ELF-1 (cell line): ENCODE measurements at regions not wholly inside any gene's neighbourhood (a gene's known extent, or its start where the extent isn't known, plus 50 kb on each side); places are given as distances from the start of the nearest gene placed in this dataset.

Source experiments
- DNase-seq: peaks from one replicate; pipeline ENCODE4 v3.0.0-alpha.2; 2016; ENCODE audit warnings: low read depth, low spot score

- DNase-seq: no peak
Measured at GRCh38 chr22:48558606-48559402, 1268.9 kb downstream of the BRD1 start.

GRCh38 chr22:48558016-48558415 lies 1269.7 kb downstream of the BRD1 start:
- DNase-seq: no peak

DNA sequence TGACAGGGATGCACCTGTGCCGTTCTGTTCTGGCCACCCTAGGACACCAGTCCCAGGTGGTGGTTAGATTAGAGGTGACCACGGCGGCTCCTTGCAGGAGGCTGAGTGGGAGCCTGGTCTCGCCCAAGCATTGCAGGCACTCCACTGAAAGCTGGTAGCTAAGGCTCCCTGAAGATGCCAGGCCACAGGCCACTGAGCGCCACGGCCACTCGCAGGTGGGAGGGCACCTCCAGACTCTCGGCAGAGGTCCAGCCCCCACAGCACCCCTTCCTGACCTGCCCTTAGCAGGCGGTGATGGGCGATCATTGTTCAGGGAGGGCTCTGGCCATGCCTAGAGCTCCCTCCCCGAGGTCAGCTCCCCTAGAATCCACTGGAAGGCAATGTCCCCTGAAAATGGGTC lies 1270.2 kb downstream of the BRD1 start:
- no peak for DNase-seq

DNA sequence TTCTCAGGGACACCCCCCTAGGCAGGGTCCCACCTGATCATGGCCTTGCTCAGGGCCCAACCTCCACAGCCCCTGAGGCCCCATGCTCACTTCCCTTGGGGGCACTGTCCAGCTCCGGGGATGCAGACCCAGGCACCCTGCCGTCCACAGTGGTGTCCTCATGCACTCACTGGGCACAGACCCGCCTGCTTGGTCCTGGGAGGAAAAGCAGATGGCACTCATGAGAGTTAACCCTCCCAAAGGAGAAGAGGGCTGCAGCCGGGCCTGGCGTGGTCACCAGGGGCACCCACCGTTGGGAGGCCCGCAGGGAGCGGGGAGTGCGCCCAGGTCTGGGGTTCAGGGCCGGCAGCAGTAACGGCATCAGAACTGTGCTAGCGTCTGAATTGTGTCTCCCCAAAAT lies 1270.9 kb downstream of the BRD1 start:
- no peak for DNase-seq

DNA sequence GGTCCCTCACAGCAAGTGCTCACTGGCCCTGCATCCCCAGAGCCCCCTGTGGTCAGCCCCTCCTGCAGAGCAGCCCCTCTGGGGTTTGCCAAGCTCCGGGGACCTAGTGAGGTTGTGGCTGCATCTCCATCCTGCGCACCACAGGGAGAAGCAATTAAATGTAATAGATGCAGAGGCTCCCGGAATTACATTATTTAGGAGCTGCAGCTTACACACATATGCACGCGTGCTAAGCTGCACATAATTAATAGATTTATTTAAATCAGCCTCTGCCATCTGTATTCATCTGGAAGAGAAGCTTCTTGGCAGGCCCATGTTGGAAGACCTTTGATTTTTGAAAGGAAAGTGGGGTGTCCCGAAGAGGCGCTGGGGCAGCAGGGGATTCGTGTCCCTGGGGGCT lies 1271.5 kb downstream of the BRD1 start:
- DNase-seq: no peak

DNA sequence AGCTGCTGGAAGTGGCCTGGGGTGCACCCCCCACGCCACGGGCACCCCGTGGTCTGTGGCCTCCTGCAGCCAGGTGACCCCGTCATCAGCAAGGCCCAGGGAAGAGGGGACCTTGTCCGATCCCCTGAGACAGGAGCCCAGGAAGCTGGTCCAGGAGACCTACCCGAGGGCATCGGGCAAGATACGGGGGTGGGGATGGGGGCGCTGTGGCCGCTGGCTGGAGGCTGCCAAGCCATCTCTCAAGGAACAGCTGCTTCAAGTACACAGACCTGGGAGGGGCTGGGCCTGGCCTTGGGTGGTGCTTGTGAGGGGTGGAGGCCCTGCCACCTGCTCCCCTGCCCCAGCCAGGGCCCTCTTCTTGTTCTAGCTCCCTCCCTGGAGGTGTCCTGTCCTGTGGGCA lies 1272.1 kb downstream of the BRD1 start:
- no peak for DNase-seq

DNA sequence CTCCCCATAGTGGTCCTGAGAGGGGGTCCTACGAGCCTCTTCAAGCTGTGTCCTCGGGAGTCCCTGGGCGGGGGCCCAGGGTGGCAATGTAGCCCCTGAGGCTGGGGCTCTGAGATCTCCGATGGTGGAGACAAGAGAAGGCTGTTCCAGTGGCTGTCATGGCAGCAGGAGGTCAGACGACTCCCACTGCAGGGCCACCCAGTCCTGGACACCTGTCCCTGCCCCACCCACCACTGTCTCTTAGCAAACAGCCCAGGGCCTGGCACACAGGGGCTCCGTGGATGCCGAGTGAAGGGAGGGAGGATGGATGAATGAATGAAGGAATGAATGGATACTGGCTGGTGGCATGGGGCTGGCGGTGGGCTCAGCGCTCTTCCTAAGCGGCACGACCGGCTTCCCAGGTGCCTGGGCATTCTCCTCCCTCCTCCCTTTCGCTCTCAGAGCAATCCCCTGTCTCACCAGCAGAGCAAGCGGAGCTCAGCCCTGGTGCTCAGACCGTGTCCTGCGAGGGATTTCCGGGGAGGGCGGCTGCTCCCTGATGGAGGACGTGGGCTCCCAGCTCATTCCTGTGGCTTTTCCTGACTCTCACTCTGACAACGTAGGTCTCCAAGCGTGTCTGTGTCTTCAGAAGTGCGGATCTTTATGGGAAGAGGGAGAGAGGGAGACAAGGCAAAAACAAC lies 1272.6 kb downstream of the BRD1 start:
- peak; percentile 58 for DNase-seq

GRCh38 chr22:48553694-48554308 lies 1273.9 kb downstream of the BRD1 start:
- no peak for DNase-seq

DNA sequence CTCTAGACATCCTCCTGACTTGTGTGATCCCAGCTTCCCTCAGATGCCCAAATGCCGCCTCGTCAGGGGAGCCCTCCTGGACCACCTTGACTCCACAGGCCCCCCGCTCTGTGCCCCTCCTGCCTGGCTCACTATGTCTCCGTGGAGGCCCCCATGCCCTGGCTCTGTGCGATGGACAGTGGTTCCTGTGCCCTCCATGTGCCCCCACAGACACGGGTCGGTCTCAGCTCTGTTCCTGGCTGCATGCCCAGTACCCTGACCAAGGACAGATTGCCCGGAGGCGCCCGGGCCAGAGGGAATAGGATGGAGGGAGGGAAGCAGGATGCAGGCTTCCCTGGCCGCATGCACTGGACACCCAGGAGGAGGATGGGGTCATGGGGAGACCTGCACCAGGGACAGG lies 1274.6 kb downstream of the BRD1 start:
- no peak for DNase-seq

- DNase-seq: no peak
Measured at GRCh38 chr22:48551716-48552268, 1275.9 kb downstream of the BRD1 start.

DNA sequence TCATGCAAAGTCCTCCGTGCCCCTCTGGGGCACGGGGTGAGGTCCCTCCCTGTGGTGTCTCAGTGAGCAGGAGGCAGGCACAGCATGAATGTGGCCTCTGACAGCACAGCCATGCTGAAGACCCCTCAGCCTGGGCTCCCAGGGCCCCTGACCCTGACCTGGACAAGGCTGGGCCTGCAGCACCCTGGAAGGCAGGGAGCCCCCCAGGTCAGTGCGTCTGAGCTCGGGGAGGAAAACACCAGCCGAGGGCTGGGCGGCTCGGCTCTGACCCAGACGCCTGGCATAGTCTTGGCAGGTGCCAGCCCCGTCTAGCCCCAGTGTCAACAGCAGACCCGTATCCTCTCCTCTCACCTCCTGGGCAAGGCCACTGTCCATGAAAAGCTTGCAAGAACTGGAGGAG lies 1276.6 kb downstream of the BRD1 start:
- no peak for DNase-seq

GRCh38 chr22:48548391-48548790 lies 1279.3 kb downstream of the BRD1 start:
- no peak for DNase-seq

DNA sequence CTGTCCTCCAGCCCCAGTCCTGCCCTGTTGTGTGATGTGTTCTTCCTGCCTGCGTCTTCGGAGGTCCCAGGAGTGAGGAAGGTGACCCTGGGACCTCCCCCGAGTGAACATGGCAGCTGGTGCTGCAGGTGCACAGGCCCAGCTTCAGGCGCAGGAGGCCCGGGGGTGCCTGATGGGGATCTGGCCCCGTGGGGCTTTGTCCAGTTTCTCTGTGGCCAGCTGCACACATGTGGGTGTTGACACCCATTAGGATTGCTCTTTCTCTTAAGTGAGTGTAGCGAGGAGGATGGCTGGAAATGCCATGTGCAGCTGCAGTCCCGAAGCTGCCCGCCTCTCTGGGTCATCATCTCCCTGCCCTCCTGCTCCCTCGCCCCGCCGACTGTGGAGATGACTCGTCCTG lies 1279.7 kb downstream of the BRD1 start:
- no peak for DNase-seq

DNA sequence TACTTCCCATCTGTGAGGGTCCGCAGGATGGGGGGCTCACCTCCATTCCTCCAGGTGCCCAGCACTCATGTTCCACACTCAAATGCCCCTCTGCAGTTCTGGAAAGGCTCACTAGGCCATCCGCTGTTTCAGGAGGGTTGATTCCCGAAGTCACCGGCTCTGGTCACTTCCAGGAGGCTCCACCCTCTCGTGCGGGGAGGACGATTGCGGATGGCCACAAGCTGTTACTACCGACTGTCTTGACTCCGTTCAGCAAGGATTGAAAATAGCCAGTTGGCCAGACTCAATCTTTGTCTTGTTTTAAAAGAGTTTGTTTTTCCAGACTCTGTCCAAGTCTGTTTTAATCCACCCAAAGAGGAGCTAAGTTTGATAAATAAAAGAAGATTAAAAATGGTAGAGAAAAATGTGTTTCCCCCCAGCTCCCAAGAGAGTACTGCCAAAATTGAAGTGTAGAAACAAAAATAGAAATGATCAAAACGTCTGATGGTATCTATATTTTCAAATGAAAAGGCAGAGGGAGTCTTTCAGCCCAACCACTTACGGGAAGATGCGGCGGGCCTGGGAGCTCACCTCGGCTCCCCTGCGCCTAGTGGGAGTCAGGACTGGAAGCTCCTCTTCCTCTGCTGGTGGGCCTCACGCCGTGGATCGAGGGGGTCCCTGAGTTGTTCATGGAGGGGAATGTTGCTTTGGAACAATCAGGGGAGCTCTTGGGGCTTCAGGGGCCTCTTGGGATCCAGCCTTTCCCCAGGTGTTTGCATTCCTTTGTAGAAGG lies 1280.8 kb downstream of the BRD1 start:
- DNase-seq: no peak

- DNase-seq: no peak
Measured at GRCh38 chr22:48545987-48546386, 1281.7 kb downstream of the BRD1 start.

DNA sequence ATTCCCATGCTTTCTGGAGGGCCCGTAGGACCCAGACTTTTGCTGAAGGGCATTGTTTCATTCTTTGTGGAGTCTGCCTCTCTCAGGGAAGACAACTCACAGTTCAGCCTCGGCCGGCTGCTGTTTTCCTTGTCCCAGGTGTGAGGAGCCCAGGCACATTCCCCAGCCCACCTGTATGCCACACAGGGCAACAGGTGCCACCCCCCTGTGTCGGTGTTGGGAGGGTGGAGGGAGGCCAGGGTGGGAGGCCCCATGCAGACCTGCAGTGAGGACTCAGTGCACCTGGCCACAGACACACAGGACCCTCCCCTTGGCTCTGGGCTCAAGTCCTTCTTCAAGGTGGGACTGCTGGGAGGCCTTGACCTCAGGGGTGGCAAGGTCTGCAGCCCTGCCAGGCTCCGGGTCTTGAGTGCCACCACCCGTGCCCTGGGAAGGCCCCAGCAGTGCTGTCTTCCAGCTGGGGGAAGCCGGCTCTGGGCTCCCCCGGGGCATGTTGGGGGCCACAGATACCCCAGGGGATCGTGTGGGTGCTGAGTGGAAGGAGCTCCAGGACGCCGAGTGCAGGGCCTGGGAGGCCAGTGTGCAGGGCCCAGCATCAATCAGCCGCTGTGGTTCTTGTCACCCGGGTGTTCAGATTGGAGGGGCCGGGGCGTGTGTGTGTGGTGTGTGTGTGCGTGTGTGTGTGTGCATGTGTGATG lies 1286.1 kb downstream of the BRD1 start:
- no peak for DNase-seq

DNA sequence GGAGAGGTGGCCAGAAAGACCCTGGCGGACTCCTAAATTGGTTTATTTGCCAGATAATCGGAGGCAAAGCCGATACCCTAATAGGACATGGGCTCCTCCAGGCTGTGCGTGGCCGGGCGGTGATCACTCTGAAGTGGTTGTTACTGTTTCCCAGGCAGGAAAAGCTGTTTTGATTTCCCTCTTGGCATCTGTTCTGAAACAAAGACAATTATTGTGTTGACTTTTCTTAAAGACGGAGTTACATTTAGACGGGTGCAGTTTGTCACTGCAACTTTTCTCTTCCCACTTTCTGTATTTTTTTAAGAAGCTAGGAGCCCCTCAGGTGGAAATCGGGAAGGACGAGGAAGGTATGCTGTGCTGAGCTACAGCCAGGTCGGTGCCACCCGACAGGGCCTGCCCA lies 1288.4 kb downstream of the BRD1 start:
- no peak for DNase-seq

DNA sequence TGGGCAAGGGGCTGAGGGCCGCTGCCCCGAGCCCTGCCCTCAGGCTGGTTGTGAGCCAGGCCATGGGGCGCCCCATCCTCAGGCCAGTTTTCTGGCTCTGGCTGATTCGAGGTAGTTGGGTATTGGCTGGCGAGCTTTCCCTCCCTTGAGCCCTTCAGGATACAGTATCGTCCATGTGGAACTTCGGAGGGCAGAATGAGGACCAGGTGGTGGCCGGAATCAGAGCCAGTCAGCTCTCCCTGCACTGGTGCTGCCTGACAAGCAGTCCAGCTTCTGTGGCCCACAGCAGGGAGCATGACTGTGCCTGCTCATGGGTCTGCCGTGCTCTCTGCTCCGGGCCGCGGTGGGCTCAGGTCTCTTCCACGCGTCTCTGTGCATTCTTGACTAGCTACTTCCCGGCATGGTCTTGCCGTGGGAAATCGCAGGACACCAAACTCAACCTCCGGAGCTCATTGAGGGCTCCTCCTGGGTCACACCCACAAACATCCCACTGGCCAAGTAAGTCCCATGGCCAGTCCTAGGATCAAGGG lies 1289.3 kb downstream of the BRD1 start:
- DNase-seq: no peak

DNA sequence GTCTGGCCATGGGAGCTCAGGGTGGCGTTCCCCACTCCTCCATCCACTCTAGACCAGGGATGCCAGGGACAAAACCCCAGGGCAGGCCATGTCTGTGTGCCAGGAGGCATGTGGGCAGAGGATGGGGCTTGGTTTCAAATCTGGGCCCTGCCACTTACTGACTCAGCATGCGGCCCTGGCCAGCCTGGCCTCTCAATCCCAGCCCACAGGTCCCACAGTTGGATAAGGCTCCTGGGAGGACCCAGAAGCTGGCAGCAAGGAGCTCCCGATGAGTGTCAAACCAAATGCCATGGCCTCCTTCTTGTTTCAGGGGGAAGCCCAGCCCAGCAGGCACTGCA lies 1290.4 kb downstream of the BRD1 start:
- DNase-seq: no peak

GRCh38 chr22:48536541-48537342 lies 1290.9 kb downstream of the BRD1 start:
- DNase-seq: no peak
